AG10803 (cell line): ENCODE measurements at regions not wholly inside any gene's neighbourhood (a gene's known extent, or its start where the extent isn't known, plus 50 kb on each side); places are given as distances from the start of the nearest gene placed in this dataset.
A peak's percentile ranks its signal among the peaks of the same experiment; 100 is the strongest.

Experiments
- DNase-seq: peaks from one replicate; pipeline ENCODE4 v3.0.0; 2010; ENCODE audit warnings: low read depth
- H3K4me3 ChIP-seq: 2 replicates; pipeline ENCODE4 v1.5.1; 2011; ENCODE audit warnings: mild to moderate bottlenecking, low read length, control low read depth
- TF ChIP-seq, protein P1 (sequence below): conservative IDR thresholded peaks from 2 replicates; pipeline ENCODE4 v1.5.1; 2011; ENCODE audit warnings: mild to moderate bottlenecking, low read length, control low read depth, inconsistent platforms

DNA sequence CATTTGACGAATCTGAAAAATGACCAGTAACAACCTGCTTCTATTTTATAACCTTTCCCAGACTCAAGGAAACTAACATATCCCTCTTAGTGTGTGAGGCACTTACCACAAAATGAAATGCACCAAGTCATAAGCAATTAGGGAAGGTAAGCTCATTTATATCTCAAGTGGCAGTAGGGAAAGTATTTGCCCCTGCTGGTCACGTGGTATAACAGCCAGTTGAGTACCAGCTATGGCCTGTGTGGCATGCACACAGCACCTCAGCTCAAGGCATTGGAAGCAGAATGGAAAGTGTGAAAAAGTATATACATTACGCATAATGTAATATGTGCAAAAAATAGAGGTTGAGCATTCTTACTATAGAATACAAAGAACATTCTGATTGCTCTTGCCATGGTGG lies 178.3 kb upstream of the GYPA start:
- no peak overlapping the region for H3K4me3 ChIP-seq
- no peak for DNase-seq
- TF ChIP-seq, protein P1, sequence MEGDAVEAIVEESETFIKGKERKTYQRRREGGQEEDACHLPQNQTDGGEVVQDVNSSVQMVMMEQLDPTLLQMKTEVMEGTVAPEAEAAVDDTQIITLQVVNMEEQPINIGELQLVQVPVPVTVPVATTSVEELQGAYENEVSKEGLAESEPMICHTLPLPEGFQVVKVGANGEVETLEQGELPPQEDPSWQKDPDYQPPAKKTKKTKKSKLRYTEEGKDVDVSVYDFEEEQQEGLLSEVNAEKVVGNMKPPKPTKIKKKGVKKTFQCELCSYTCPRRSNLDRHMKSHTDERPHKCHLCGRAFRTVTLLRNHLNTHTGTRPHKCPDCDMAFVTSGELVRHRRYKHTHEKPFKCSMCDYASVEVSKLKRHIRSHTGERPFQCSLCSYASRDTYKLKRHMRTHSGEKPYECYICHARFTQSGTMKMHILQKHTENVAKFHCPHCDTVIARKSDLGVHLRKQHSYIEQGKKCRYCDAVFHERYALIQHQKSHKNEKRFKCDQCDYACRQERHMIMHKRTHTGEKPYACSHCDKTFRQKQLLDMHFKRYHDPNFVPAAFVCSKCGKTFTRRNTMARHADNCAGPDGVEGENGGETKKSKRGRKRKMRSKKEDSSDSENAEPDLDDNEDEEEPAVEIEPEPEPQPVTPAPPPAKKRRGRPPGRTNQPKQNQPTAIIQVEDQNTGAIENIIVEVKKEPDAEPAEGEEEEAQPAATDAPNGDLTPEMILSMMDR = no peak

DNA sequence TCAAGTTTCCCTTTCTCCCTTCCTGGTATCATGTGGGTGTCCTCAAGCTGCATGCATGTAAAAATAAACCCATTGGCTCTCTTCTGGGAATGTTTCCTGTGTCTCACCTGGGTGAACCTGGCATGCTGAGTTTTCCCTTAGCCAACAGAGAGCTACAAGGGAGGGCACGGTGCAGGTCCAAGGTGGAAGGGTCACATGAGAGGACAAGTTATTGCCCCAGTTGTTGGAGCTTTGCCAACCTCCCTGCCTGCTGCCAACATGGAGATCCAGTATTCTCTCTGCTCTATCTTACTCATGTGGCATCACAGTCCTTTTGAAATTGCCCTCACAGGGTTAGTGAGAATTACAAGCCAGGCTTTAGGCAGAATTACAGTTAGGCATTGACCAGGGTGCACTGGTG lies 196.1 kb upstream of the GYPA start:
- TF ChIP-seq, protein P1 = no peak
- DNase-seq = no peak
- H3K4me3 ChIP-seq = no peak overlapping the region

DNA sequence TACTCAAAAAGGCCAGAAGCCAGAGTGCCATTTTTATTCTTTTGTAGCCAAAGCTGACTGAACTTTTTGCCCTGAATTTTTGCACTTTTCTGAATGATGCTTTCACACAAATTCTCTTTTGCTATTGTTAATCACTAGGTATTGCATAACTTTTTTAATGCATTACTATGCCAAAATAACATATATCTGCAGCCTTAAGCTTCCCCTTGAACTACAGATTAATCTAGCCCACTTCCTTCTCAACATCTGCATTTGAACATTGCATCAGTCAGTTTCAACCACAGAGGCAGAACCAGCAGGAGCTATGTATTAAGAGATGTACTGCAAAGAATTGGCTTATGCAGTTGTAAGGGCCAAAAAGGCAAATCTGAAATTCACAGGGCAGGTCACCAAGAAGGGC lies 197.6 kb upstream of the GYPA start:
- no peak overlapping the region for H3K4me3 ChIP-seq
- DNase-seq = no peak
- TF ChIP-seq, protein P1 = no peak

GRCh38 chr4:144338834-144339233 lies 198.3 kb upstream of the GYPA start:
- H3K4me3 ChIP-seq = no peak overlapping the region
- DNase-seq = no peak
- TF ChIP-seq, protein P1 = no peak

DNA sequence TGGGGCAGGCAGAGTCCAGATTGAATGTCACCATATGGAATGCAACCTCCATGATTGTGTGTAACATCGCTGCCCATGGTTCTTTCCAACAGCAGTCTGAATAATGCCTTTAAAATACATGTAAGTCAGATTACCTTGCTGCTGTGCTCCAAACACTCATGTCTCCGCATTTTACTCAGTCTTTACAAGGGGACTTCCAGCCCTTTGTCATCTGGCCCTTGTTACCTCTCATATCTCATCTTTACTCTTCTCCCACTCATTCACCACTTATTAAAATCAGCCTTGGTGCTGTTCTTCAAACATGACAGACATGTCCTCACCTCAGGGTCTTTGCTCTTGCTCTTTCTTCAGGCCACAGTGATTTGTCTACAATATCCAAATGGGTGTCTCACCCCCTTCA lies 200.4 kb upstream of the GYPA start:
- H3K4me3 ChIP-seq = no peak overlapping the region
- TF ChIP-seq, protein P1 = no peak
- no peak for DNase-seq

GRCh38 chr4:144342949-144343760 lies 202.6 kb upstream of the GYPA start:
- peak; percentile 26 for DNase-seq
- TF ChIP-seq, protein P1 = no peak
- H3K4me3 ChIP-seq = no peak overlapping the region

- no peak for DNase-seq
- TF ChIP-seq, protein P1 = no peak
- no peak overlapping the region for H3K4me3 ChIP-seq
These were observed 206.6 kb upstream of the GYPA start for GRCh38 chr4:144347121-144347520.
